ENCODE measurements at regions not wholly inside any gene's neighbourhood (a gene's known extent, or its start where the extent isn't known, plus 50 kb on each side); places are given as distances from the start of the nearest gene placed in this dataset.

GRCh38 chr18:52200921-52201663 is 138.9 kb upstream of the DCC start (continued):
- TF ChIP-seq RFX5 (IDR thresholded peaks at IDR 0.05; ENCODE audit: low read depth, low read length) (no peak), CBX3 (IDR thresholded peaks at IDR 0.05; ENCODE audit: borderline replicate concordance, low read depth) (no peak), CHD1 (IDR thresholded peaks at IDR 0.05; ENCODE audit: low read depth, low read length) (no peak)
- TF ChIP-seq, protein P1, sequence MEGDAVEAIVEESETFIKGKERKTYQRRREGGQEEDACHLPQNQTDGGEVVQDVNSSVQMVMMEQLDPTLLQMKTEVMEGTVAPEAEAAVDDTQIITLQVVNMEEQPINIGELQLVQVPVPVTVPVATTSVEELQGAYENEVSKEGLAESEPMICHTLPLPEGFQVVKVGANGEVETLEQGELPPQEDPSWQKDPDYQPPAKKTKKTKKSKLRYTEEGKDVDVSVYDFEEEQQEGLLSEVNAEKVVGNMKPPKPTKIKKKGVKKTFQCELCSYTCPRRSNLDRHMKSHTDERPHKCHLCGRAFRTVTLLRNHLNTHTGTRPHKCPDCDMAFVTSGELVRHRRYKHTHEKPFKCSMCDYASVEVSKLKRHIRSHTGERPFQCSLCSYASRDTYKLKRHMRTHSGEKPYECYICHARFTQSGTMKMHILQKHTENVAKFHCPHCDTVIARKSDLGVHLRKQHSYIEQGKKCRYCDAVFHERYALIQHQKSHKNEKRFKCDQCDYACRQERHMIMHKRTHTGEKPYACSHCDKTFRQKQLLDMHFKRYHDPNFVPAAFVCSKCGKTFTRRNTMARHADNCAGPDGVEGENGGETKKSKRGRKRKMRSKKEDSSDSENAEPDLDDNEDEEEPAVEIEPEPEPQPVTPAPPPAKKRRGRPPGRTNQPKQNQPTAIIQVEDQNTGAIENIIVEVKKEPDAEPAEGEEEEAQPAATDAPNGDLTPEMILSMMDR (IDR thresholded peaks at IDR 0.05 in 2 of 3, conservative IDR thresholded peaks at IDR 0.05 in 1 of 3; ENCODE audit: control insufficient read depth in 2 of 3, extremely low read depth in 1 of 3, insufficient read depth in 1 of 3, low read depth in 3 of 3, low read length in 3 of 3): no peak

DNA sequence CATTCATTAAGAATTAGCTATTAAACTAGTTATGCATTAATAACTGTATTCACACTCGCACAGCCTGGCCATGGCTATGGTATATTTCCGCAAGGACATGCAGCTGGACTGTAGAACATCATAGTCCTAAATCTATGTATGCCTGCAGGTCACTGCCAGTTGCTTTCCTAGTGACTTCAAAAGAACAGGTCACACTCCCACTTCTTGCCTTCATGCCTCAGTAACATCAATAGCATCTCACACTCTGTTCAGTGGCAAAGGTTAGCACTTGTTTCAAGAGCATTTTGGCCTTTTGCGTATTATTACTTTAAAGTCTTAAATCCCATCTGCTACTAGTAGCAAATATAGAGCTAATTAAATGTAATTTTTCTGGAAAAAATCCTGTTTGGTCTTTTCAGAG is 131.4 kb upstream of the DCC start:
- H3K4me2 ChIP-seq (ENCODE audit: control insufficient read depth, insufficient read depth): no peak overlapping the region
- H3K4me1 ChIP-seq (ENCODE audit: control insufficient read depth, insufficient read depth, low read length): no peaks in the 10 kb centered on the region
- no peak overlapping the region for H3K4me3 ChIP-seq
- POLR2A ChIA-PET: interaction anchor here (0.5 kb wide), 1 partner anchor 123 kb away, joined by 3 read pairs; no protein-coding TSS in a partner anchor
- in situ Hi-C loops (cut with MboI) (no loop called here), intact Hi-C loops (cut with micrococcal nuclease; ENCODE audit: unreplicated experiment) (no loop called here)
- ATAC-seq (no peak), DNase-seq (ENCODE audit: low read depth, low spot score) (no peak), FAIRE-seq (no peak)
- H3K79me2 ChIP-seq (ENCODE audit: control insufficient read depth, insufficient read depth, low read length): no peaks in the 10 kb centered on the region
- no peaks in the 10 kb centered on the region for H3K9me3 ChIP-seq (replicated peaks; ENCODE audit: control insufficient read depth, insufficient read depth, low read length)
- RAD21 ChIA-PET (ENCODE audit: unreplicated experiment): no interaction called here
- 41% methylated on average over 3 of the region's 3 CpGs for WGBS (ENCODE audit: insufficient coverage, insufficient replicate concordance, low lambda C conversion rate, missing lambda C conversion rate)
- no peaks in the 10 kb centered on the region for H3K27me3 ChIP-seq (replicated peaks in 1 of 2; ENCODE audit: control insufficient read depth in 2 of 2, insufficient read depth in 2 of 2, low read length in 1 of 2)
- H4K20me1 ChIP-seq (ENCODE audit: control insufficient read depth, insufficient read depth): no peaks in the 10 kb centered on the region
- H3K9ac ChIP-seq (ENCODE audit: control insufficient read depth, insufficient read depth, low read length): no peak overlapping the region
- TF ChIP-seq NFXL1 (IDR thresholded peaks at IDR 0.05; ENCODE audit: borderline replicate concordance) (no peak), SRF (IDR thresholded peaks at IDR 0.05; ENCODE audit: low read depth in 2 of 2, low read length in 2 of 2) (no peak), EGR1 (IDR thresholded peaks at IDR 0.05; ENCODE audit: borderline replicate concordance in 1 of 2, low read depth in 2 of 2, low read length in 2 of 2) (no peak), MYB (IDR thresholded peaks at IDR 0.05; ENCODE audit: borderline replicate concordance, low read depth, low read length) (no peak), SMARCA5 (IDR thresholded peaks at IDR 0.05) (no peak), ZNF592 (IDR thresholded peaks at IDR 0.05) (no peak), NR2F1 (conservative IDR thresholded peaks at IDR 0.05) (no peak), RCOR1 (conservative IDR thresholded peaks at IDR 0.05; ENCODE audit: low read depth, low read length) (no peak)
- H3K36me3 ChIP-seq (ENCODE audit: control insufficient read depth in 2 of 2, insufficient read depth in 2 of 2, low read length in 1 of 2): no peaks in the 10 kb centered on the region
- no peak overlapping the region for H3K27ac ChIP-seq (ENCODE audit: control insufficient read depth, insufficient read depth)
- SMC1A ChIA-PET (ENCODE audit: uncharacterized antibody, unreplicated experiment): interaction anchor here (1.2 to 1.3 kb wide), 2 partner anchors 11 to 14 kb away, joined by 3 read pairs; no protein-coding TSS in a partner anchor
- CTCF ChIA-PET: interaction anchor here (0.6 to 1.4 kb wide), 4 partner anchors 9 to 132 kb away, joined by 3 read pairs; no protein-coding TSS in a partner anchor
- no peak overlapping the region for H2AFZ ChIP-seq (ENCODE audit: control insufficient read depth, low read depth, low read length)
- no TSS peak for BruUV-seq (replicated peaks)

Measured in GM12878 (cell line).